GM21528 (cell line): ENCODE measurements at regions not wholly inside any gene's neighbourhood (a gene's known extent, or its start where the extent isn't known, plus 50 kb on each side); places are given as distances from the start of the nearest gene placed in this dataset.

Experiments used
- ATAC-seq: cut with Tn5 transposase; IDR thresholded peaks from one replicate; pipeline ENCODE4 v1.9.1; 2021; ENCODE audit warnings: mild to moderate bottlenecking, moderate library complexity; ENCODE audit not compliant: unreplicated experiment, low FRiP score

- no peak for ATAC-seq
Measured at GRCh38 chr4:176898791-176899190, 106.1 kb upstream of the VEGFC start.

DNA sequence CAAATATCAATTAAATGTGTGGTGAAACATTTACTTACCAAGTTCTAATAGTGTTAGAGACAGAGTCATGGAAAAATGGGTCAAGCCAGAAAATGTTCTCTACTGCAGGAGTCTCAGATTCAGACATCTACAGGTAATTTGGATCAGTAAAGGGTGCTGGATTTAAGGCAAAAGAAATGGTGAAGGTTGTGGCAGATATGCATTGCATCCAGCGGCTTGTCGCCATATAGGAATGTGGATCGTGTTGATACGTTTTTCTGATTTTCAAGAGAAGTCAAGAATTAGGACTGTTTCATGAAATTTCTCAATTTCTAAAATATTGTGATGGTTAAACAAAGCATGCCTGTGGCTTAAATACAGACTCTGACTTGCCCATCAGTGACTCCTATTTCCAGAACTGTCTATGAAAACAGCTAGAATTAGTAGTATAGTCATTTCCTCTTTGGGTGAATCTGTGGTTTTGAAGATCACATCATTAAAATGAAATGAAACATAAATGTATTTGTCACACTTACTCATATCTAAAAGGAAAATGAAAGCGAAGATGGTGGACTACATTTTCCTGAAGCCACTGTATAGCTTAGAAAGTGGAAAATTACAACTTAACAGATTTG, 110.1 kb upstream of the VEGFC start:
- peak; percentile 96 for ATAC-seq

- no peak for ATAC-seq
Measured at GRCh38 chr4:176906709-176907108, 114.0 kb upstream of the VEGFC start.

GRCh38 chr4:176910646-176911045, 117.9 kb upstream of the VEGFC start:
- no peak for ATAC-seq

DNA sequence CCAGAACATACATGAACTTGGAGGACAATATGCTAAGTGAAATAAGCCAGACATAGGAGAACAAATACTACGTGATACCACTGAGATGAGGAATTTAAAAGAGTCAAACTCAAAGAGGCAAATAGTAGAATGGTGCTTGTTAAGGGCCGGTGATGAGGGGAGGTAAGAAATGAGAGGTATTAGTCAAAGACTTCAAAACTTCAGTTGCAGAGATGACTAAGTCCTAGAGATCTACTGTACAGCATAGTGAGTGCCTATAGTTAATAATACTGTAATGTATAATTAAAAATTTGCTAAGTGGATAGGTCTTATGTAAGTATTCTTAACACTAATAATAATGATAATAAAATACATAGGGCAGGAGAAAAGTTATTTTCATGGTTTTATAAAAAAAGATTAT, 126.9 kb upstream of the VEGFC start:
- no peak for ATAC-seq

DNA sequence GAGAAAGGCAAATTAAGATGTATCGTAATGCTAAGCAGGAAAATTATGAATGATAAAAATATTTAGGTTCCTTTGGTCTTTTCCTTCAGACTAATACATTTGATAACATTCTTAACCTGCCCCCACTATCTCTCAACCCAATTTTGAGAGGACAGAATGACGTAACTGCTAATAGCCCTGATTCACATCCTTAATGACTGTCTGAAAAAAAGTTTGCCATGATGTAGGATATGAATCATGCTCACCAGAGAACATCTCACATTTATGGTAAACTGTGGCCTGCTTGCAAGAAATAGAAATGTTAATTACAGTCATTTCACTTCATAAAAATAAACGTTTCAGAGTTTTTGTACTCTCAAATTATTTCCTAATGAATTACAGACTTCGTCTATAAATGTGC, 128.0 kb upstream of the VEGFC start:
- ATAC-seq = no peak

DNA sequence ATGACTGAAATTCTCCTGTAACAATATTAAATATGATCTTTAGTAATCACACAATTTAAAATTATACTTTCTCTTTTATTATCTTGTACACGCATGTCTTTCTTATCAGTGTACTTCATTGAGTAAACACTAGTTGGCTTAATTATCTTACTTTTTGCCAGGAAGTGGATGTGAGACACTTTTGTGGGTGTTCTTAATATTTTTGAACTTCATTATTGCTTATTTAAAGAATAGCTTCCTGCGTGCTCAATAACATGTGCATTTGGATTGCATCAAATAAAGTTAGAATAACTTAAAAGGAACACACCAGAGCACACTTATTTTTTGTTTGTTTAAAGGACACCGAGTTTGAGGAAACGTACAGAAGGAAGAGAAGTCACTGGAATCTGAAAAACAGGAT, 128.5 kb upstream of the VEGFC start:
- ATAC-seq = no peak

DNA sequence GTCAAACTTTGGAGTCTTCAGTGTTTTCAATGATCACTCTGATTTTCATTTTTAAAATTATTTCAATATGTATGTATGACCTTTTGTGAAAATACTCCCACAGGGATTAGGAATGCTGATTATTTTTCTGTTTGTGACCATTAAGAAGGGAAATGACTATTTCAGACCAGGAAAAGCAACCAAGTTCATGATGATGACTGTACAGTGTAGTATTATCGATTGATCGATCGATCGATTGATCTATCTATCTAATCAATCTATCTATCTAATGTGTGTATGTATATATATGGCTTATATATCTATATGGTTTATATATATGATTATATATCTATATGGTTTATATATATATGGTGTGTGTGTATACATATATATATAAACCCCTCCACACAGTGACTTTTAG, 131.5 kb upstream of the VEGFC start:
- no peak for ATAC-seq

DNA sequence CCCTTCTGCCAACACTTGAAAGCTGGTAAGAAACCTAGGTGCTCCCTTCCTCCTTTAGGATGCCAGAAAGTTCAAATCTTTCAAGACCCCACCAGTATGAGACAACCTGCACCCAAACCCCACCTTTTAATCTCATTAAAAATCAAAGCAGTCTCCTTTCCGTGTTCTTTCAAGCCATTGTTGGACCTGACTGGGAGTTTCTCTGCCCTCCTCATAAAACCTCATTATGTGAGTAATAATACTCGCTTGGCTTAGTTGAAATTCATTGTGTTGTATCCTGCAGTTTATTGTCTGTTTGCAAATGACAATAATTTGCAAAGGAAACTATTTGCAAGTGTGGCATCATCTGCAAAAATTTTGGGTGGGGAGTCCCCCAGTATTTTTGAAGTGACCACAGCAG, 133.2 kb upstream of the VEGFC start:
- no peak for ATAC-seq

- no peak for ATAC-seq
Measured at GRCh38 chr4:176927117-176927516, 134.4 kb upstream of the VEGFC start.

- ATAC-seq = no peak
Measured at GRCh38 chr4:176927664-176928063, 134.9 kb upstream of the VEGFC start.

DNA sequence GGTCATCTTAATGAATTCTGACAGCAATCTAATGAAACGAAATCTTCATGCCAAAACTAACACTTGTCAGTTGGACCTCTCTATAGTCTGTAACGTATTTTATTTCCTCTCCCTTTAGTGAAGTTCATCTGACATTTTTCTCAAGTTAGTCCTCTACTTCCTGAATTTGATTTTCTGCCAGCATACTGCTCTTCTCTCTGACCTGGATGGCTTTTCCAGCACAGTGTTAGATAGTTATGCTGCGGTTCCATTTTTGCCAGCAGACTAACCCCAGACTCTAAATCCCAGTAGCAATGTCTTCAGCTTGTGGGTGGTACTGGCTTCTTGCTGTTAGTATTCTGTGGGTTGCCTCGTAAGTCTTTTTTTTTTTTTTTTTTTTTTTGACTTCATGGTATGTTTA, 146.7 kb upstream of the VEGFC start:
- no peak for ATAC-seq

- ATAC-seq = no peak
Measured at GRCh38 chr4:176945334-176945733, 152.6 kb upstream of the VEGFC start.

- no peak for ATAC-seq
Measured at GRCh38 chr4:176949029-176949428, 156.3 kb upstream of the VEGFC start.

DNA sequence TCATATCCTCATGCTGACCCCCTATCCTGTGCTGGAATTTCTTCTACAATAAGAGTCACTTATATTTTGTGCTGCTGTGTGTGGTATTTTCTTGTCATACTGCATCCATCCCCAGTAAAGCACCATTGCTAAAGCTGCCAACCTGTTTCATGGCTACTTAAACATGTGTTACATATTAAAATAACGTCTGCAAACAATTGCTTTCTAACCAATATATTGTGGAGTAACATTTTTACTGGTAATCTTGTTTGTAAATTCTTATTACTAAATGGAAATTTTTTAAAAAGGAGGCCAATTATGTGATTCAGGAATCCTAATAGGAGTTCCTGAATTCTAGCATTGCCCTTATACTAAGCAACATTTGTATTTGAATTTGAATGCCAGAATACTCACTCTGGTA, 160.3 kb upstream of the VEGFC start:
- no peak for ATAC-seq

- no peak for ATAC-seq
Measured at GRCh38 chr4:176957353-176958118, 164.8 kb upstream of the VEGFC start.

- no peak for ATAC-seq
Measured at GRCh38 chr4:176959980-176960379, 167.3 kb upstream of the VEGFC start.

DNA sequence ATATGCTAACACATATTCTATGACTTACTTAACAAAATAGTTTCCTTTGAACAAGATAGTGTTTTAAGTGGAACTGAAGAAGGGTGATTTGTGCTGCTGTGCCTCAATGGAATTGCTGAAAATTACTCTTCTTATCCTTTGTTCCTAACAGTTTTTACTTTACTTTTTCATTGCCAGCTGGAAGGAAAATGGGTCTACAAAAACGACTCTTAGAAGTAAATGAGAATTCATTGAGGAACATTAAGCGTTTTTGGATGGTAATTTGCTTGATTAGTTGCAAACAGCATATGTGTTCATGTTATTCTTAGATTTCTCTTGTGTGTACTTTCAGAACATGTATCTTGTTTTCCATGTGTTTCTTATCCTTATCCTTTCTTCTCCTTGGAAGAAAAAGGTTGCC, 170.4 kb upstream of the VEGFC start:
- ATAC-seq = no peak

GRCh38 chr4:176964116-176964691, 171.5 kb upstream of the VEGFC start:
- ATAC-seq = no peak

DNA sequence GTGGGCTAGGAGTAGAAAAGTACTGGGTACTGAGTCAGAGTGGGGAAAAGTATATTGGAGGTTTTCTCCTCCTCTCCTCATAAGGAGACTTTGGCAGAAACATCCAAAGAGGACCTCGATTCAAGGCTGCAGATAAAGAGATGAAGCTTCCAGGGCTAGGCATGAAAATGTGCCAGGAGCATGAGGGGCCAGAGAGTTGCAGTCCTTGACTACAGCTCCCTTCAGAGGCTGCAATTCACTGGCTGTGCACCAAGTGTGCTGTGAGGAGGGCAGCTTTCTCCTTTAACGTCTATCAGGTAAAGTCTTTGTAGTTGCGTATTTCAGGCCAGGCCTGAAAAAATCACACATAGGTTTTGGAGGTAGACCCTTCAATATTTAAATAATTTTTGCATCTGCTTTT, 174.9 kb upstream of the VEGFC start:
- ATAC-seq = no peak

DNA sequence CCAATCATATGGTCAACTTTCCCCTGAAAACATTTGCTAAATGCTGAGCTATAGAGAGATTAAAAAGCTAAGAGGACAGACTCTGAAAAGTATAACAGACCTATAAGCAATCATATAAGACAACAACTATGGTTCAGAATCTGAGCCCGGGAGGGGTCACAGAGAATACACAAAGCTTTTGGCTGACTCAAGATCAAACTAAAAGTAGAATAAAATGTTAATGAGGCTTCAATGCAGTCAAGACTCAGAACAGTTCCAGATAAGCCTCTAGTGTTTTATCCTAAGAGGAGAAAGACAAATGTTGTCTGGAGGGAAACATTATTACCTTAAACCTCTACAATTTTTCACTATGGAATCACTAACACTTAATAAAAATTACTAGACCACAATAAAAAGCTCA, 175.4 kb upstream of the VEGFC start:
- ATAC-seq = no peak

- no peak for ATAC-seq
Measured at GRCh38 chr4:176969011-176969410, 176.3 kb upstream of the VEGFC start.
